KMS-11 (cell line): ENCODE measurements at regions not wholly inside any gene's neighbourhood (a gene's known extent, or its start where the extent isn't known, plus 50 kb on each side); places are given as distances from the start of the nearest gene placed in this dataset.

Experiments used
- H2AFZ ChIP-seq: fragments of 200-600 bp; sonication (generic); 2 replicates; pipeline ENCODE4 v1.6.1; 2016; ENCODE audit warnings: antibody characterized with exemption, mixed run types, low read depth
- H3K27ac ChIP-seq: fragments of 200-600 bp; sonication (generic); 2 replicates; pipeline ENCODE4 v1.6.1; 2016; ENCODE audit warnings: mild to moderate bottlenecking, mixed run types
- H3K27me3 ChIP-seq: fragments of 200-600 bp; sonication (generic); 2 replicates; pipeline ENCODE4 v1.6.1; 2017; ENCODE audit warnings: mild to moderate bottlenecking, low read depth, mixed run types, moderate library complexity; ENCODE audit not compliant: insufficient read depth
- H3K36me3 ChIP-seq: fragments of 200-600 bp; sonication (generic); 2 replicates; pipeline ENCODE4 v1.6.1; 2017; ENCODE audit warnings: mild to moderate bottlenecking, mixed run types; ENCODE audit not compliant: insufficient read depth
- H3K4me1 ChIP-seq: fragments of 200-600 bp; sonication (generic); 2 replicates; pipeline ENCODE4 v1.6.1; 2016; ENCODE audit warnings: mild to moderate bottlenecking, low read depth, mixed run types; ENCODE audit not compliant: poor library complexity, severe bottlenecking
- H3K4me2 ChIP-seq: fragments of 200-600 bp; sonication (generic); 2 replicates; pipeline ENCODE4 v1.7.0; 2016; ENCODE audit warnings: mild to moderate bottlenecking, mixed run types
- H3K4me3 ChIP-seq: fragments of 200-600 bp; sonication (generic); IDR thresholded peaks from 2 replicates; pipeline ENCODE4 v1.6.1; 2017; ENCODE audit warnings: low read depth, low read length, mixed read lengths; ENCODE audit not compliant: insufficient read depth
- H3K79me2 ChIP-seq: fragments of 200-600 bp; sonication (generic); 2 replicates; pipeline ENCODE4 v1.6.1; 2016; ENCODE audit warnings: low read depth, mixed run types; ENCODE audit not compliant: insufficient read depth
- H3K9ac ChIP-seq: fragments of 200-600 bp; sonication (generic); 2 replicates; pipeline ENCODE4 v1.6.1; 2016; ENCODE audit warnings: mild to moderate bottlenecking, mixed run types
- H4K20me1 ChIP-seq: fragments of 200-600 bp; sonication (generic); 2 replicates; pipeline ENCODE4 v1.6.1; 2016; ENCODE audit warnings: mild to moderate bottlenecking, mixed run types; ENCODE audit not compliant: insufficient read depth
- TF ChIP-seq, protein P1 (sequence below): fragments of 200-600 bp; sonication (generic); conservative IDR thresholded peaks from 2 replicates; pipeline ENCODE4 v1.6.1; 2017; ENCODE audit warnings: low read depth, mild to moderate bottlenecking, antibody characterized with exemption, low read length, moderate library complexity, mixed read lengths

DNA sequence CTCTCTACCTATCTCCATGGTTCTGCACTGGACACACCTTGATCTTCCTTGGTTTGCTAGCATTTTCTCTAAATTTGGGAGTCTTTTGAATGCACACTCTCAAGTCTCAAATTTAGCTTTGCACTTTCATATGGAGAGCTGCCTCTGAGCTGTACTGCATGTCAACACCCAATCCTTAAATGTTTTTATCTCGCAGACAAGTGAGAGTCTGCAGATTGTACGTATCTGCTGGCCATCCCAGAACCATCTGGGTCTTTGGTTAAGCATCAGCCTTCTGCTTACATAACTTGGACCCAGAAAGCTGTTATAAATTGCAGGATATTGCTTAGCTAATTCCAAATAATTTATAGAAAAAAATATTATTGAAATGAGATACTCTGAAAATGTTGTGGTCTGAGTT is 111.4 kb upstream of the GRAMD2B start:
- Histone ChIP-seq H4K20me1 (no peaks in the 10 kb centered on the region), H2AFZ (no peak overlapping the region), H3K9ac (no peak overlapping the region), H3K4me2 (no peak overlapping the region), H3K4me3 (no peak overlapping the region), H3K36me3 (no peaks in the 10 kb centered on the region), H3K27me3 (no peaks in the 10 kb centered on the region), H3K27ac (no peak overlapping the region), H3K4me1 (no peaks in the 10 kb centered on the region), H3K79me2 (no peaks in the 10 kb centered on the region)
- TF ChIP-seq, protein P1, sequence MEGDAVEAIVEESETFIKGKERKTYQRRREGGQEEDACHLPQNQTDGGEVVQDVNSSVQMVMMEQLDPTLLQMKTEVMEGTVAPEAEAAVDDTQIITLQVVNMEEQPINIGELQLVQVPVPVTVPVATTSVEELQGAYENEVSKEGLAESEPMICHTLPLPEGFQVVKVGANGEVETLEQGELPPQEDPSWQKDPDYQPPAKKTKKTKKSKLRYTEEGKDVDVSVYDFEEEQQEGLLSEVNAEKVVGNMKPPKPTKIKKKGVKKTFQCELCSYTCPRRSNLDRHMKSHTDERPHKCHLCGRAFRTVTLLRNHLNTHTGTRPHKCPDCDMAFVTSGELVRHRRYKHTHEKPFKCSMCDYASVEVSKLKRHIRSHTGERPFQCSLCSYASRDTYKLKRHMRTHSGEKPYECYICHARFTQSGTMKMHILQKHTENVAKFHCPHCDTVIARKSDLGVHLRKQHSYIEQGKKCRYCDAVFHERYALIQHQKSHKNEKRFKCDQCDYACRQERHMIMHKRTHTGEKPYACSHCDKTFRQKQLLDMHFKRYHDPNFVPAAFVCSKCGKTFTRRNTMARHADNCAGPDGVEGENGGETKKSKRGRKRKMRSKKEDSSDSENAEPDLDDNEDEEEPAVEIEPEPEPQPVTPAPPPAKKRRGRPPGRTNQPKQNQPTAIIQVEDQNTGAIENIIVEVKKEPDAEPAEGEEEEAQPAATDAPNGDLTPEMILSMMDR, result no peak

DNA sequence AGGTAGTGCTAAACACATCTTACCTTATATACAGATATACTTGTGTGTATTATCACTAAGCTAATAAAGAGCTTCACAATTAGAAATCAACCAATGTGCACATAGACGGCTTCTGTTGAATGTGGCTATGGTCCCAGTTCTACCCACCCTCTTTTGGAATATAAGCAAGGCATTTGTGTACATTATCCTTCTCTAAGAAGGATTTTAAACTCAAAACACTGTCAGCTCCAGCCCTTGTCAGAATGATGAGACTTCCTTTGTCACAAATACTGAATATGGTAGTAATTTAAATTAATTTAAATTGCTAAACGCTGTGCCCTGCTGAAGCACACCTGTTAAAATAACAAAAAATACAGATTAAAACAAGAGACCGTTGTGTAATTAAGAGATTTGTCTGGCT is 107.9 kb upstream of the GRAMD2B start:
- H3K9ac ChIP-seq, result no peak overlapping the region
- TF ChIP-seq, protein P1, result no peak
- no peaks in the 10 kb centered on the region for H3K27me3 ChIP-seq
- H3K27ac ChIP-seq, result no peak overlapping the region
- no peaks in the 10 kb centered on the region for H3K79me2 ChIP-seq
- no peak overlapping the region for H3K4me2 ChIP-seq
- no peaks in the 10 kb centered on the region for H4K20me1 ChIP-seq
- H3K4me1 ChIP-seq, result no peaks in the 10 kb centered on the region
- H3K4me3 ChIP-seq, result no peak overlapping the region
- no peaks in the 10 kb centered on the region for H3K36me3 ChIP-seq
- H2AFZ ChIP-seq, result no peak overlapping the region

DNA sequence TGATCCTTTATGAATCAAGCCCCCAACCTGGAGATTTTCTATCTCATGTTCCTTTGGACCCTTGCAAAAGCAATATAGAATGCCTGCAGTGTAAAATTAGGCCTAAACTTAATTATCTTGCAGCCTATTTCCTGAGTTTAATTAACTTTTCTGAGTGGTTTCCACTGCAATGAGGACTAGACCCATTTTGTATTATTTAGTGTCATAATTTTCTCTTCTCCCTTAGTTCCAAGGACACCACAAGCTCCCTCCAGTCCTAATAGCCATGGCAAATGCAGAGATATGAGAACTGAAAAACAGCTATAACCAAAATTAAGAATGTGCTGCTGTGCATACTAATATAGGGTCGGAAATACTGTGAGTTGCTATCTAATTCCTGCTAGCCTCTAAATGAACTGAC is 90.9 kb upstream of the GRAMD2B start:
- Histone ChIP-seq H4K20me1 (no peaks in the 10 kb centered on the region), H3K4me2 (no peak overlapping the region), H3K9ac (no peak overlapping the region), H2AFZ (no peak overlapping the region), H3K27me3 (no peaks in the 10 kb centered on the region), H3K27ac (no peak overlapping the region), H3K79me2 (no peaks in the 10 kb centered on the region), H3K4me1 (no peaks in the 10 kb centered on the region), H3K4me3 (no peak overlapping the region), H3K36me3 (no peaks in the 10 kb centered on the region)
- TF ChIP-seq, protein P1, result no peak

DNA sequence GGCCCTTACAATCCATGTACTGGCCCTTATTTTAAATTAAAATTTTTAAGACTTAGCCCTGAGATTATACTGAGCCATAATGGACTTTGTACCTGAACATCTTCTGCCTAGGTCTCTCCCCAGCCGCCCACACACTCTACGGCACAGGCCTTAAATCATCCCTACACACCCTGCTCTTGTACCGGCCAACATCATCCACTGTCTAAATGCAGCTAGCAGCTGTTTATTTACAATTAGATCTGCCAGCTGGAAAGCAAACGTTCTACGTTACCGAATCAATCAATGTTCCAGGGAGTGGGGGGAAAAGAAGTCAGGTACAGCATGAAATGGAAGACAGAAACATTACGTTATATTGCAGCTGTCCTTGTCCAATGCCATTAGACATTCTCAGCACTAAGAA is 88.4 kb upstream of the GRAMD2B start:
- H3K4me3 ChIP-seq, result no peak overlapping the region
- H3K4me1 ChIP-seq, result peaks cover 6% of the 10 kb centered on the region
- H3K9ac ChIP-seq, result no peak overlapping the region
- TF ChIP-seq, protein P1, result no peak
- H3K27ac ChIP-seq, result no peak overlapping the region
- no peaks in the 10 kb centered on the region for H3K27me3 ChIP-seq
- no peaks in the 10 kb centered on the region for H3K36me3 ChIP-seq
- H4K20me1 ChIP-seq, result no peaks in the 10 kb centered on the region
- no peaks in the 10 kb centered on the region for H3K79me2 ChIP-seq
- H2AFZ ChIP-seq, result no peak overlapping the region
- no peak overlapping the region for H3K4me2 ChIP-seq

DNA sequence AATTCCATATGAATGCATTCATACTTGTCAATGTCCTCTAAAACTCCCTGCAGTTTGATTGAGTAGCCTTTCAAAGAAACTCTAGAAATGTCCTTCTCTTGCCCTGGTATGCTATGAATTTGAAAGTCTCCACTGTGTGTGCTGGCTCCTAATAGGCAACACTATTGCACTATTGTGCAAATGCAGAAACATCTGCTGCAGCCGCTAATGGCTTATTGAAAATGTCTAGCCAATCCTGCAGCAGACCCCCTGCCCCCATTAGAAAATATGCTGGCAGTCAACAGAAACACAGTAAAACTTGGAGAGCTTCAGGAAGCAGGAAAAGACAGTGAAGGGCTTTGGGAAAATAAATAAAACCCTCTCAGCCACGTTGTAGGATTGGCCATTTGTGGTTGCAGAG is 87.3 kb upstream of the GRAMD2B start:
- Histone ChIP-seq H3K4me3 (no peak overlapping the region), H4K20me1 (no peaks in the 10 kb centered on the region), H3K4me1 (peaks cover 6% of the 10 kb centered on the region), H3K27me3 (no peaks in the 10 kb centered on the region), H3K27ac (no peak overlapping the region), H3K9ac (no peak overlapping the region), H3K79me2 (no peaks in the 10 kb centered on the region), H2AFZ (no peak overlapping the region), H3K4me2 (no peak overlapping the region), H3K36me3 (no peaks in the 10 kb centered on the region)
- TF ChIP-seq, protein P1, result no peak
